H1 (cell line): ENCODE measurements at regions not wholly inside any gene's neighbourhood (a gene's known extent, or its start where the extent isn't known, plus 50 kb on each side); places are given as distances from the start of the nearest gene placed in this dataset.

Experiments
- CBX5 ChIP-seq: fragments of 300-800, 300-1000 bp; sonication (generic); IDR thresholded peaks from 2 replicates; pipeline ENCODE4 v1.7.1; 2016; ENCODE audit warnings: antibody characterized with exemption, low read length, low read depth
- CHD7 ChIP-seq: fragments of 300-600 bp; sonication (generic); IDR thresholded peaks from 2 replicates; pipeline ENCODE4 v1.7.1; 2012; ENCODE audit warnings: low read length, moderate library complexity, mild to moderate bottlenecking, inconsistent platforms; ENCODE audit not compliant: insufficient replicate concordance
- CTBP2 ChIP-seq: IDR thresholded peaks from 2 replicates; pipeline ENCODE4 v1.7.0; 2011; ENCODE audit warnings: borderline replicate concordance, mild to moderate bottlenecking, moderate library complexity, mixed read lengths, low read length; ENCODE audit not compliant: insufficient read depth, insufficient read length
- E2F6 ChIP-seq: IDR thresholded peaks from 2 replicates; pipeline ENCODE4 v1.6.1; 2012; ENCODE audit warnings: inconsistent platforms
- NRF1 ChIP-seq: IDR thresholded peaks from 2 replicates; pipeline ENCODE4 v1.6.1; 2011; ENCODE audit warnings: mild to moderate bottlenecking, low read depth, low read length, improper control_type of control experiment
- SIN3A ChIP-seq, 2 experiments: IDR thresholded peaks in 1 of 2; conservative IDR thresholded peaks in 1 of 2; 2 replicates each; pipeline ENCODE4 v1.6.1; 2011 to 2012; ENCODE audit warnings: low read length in 2 of 2, improper control_type of control experiment in 1 of 2, low read depth in 1 of 2, mild to moderate bottlenecking in 1 of 2
- SP4 ChIP-seq: IDR thresholded peaks from 2 replicates; pipeline ENCODE4 v1.6.1; 2012; ENCODE audit warnings: low read length, inconsistent platforms
- TAF1 ChIP-seq: IDR thresholded peaks from 2 replicates; pipeline ENCODE4 v1.6.1; 2011; ENCODE audit warnings: mild to moderate bottlenecking, low read depth, low read length
- TAF7 ChIP-seq: optimal IDR thresholded peaks from 2 replicates; pipeline ENCODE3; 2011; ENCODE audit warnings: low read depth, mild to moderate bottlenecking, inconsistent platforms, low read length, moderate library complexity, borderline replicate concordance
- TEAD4 ChIP-seq: IDR thresholded peaks from 2 replicates; pipeline ENCODE4 v1.6.1; 2012; ENCODE audit warnings: low read depth, low read length, inconsistent platforms, mixed read lengths

- TF ChIP-seq CHD7 = no peak
- TF ChIP-seq NRF1 = no peak
- no peak for TF ChIP-seq TAF7
- TF ChIP-seq TEAD4 = no peak
- no peak for TF ChIP-seq TAF1
- TF ChIP-seq SP4 = no peak
- TF ChIP-seq CTBP2 = no peak
- no peak for TF ChIP-seq E2F6
- TF ChIP-seq SIN3A (conservative IDR thresholded peaks at IDR 0.05 in 1 of 2, IDR thresholded peaks at IDR 0.05 in 1 of 2; ENCODE audit: low read depth in 1 of 2, low read length in 2 of 2) = no peak
- TF ChIP-seq CBX5 = no peak
- TF ChIP-seq, all 59 proteins: peak for 0
These were observed 205.1 kb downstream of the RND3 start (continued) for GRCh38 chr2:150282357-150282756.
